Mesothelial cell of epicardium (in vitro differentiated cells): ENCODE measurements at regions not wholly inside any gene's neighbourhood (a gene's known extent, or its start where the extent isn't known, plus 50 kb on each side); places are given as distances from the start of the nearest gene placed in this dataset.

Source experiments
- DNase-seq, 2 experiments: peaks; one replicate each; pipeline ENCODE4 v3.0.0; 2021; ENCODE audit warnings: low spot score in 2 of 2; ENCODE audit not compliant: unreplicated experiment in 2 of 2
- H3K27ac Mint-ChIP-seq: 2 replicates; pipeline ENCODE4 v1.8.0; 2021; ENCODE audit warnings: mixed read lengths
- H3K27me3 Mint-ChIP-seq: 2 replicates; pipeline ENCODE4 v1.8.0; 2021; ENCODE audit warnings: low read depth, mixed read lengths
- H3K36me3 Mint-ChIP-seq: 2 replicates; pipeline ENCODE4 v1.8.0; 2021; ENCODE audit warnings: mixed read lengths
- H3K4me1 Mint-ChIP-seq: 2 replicates; pipeline ENCODE4 v1.8.0; 2021; ENCODE audit warnings: mixed read lengths
- H3K4me3 Mint-ChIP-seq: 2 replicates; pipeline ENCODE4 v1.8.0; 2021; ENCODE audit warnings: mild to moderate bottlenecking, moderate library complexity, mixed read lengths
- H3K9me3 Mint-ChIP-seq: 2 replicates; pipeline ENCODE4 v1.8.0; 2021; ENCODE audit warnings: mixed read lengths
- TF ChIP-seq, protein P1 (sequence below): fragments of 200-600 bp; sonication (generic); IDR thresholded peaks from one replicate; pipeline ENCODE4 v1.5.0; 2021; ENCODE audit warnings: antibody characterized with exemption; ENCODE audit not compliant: unreplicated experiment

DNA sequence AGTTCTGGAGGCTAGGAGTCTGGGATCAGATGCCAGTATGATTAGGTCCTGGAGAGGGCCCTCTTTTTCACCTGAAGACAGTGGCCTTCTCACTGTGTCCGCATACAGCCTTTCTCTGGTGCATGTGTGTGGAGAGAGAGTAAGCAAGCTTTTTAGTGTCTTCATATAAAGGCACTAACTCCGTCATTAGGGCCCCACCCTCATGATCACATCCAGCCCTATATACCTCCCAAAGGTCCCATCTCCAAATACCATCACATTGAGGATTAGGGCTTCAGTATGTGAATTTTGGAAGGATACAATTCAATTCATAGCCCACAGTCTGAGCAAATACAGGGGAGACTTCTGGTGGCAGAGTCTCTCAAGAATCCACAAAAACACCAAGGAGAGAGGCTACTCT lies 176.6 kb downstream of the BACH1 start:
- H3K4me1 Mint-ChIP-seq = peaks cover 22% of the 10 kb centered on the region
- DNase-seq = no peak
- peaks cover 3% of the 10 kb centered on the region for H3K9me3 Mint-ChIP-seq
- H3K27ac Mint-ChIP-seq = no peak overlapping the region
- TF ChIP-seq, protein P1, sequence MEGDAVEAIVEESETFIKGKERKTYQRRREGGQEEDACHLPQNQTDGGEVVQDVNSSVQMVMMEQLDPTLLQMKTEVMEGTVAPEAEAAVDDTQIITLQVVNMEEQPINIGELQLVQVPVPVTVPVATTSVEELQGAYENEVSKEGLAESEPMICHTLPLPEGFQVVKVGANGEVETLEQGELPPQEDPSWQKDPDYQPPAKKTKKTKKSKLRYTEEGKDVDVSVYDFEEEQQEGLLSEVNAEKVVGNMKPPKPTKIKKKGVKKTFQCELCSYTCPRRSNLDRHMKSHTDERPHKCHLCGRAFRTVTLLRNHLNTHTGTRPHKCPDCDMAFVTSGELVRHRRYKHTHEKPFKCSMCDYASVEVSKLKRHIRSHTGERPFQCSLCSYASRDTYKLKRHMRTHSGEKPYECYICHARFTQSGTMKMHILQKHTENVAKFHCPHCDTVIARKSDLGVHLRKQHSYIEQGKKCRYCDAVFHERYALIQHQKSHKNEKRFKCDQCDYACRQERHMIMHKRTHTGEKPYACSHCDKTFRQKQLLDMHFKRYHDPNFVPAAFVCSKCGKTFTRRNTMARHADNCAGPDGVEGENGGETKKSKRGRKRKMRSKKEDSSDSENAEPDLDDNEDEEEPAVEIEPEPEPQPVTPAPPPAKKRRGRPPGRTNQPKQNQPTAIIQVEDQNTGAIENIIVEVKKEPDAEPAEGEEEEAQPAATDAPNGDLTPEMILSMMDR = no peak
- H3K36me3 Mint-ChIP-seq = peaks cover 12% of the 10 kb centered on the region
- H3K4me3 Mint-ChIP-seq = no peak overlapping the region
- no peaks in the 10 kb centered on the region for H3K27me3 Mint-ChIP-seq

- no peak for DNase-seq
- Mint-ChIP-seq H3K36me3 (peaks cover 12% of the 10 kb centered on the region), H3K4me3 (no peak overlapping the region), H3K27ac (no peak overlapping the region), H3K27me3 (no peaks in the 10 kb centered on the region), H3K9me3 (peaks cover 3% of the 10 kb centered on the region), H3K4me1 (peaks cover 6% of the 10 kb centered on the region)
- TF ChIP-seq, protein P1 = no peak
Observed at GRCh38 chr21:29477347-29477746, 178.6 kb downstream of the BACH1 start.

DNA sequence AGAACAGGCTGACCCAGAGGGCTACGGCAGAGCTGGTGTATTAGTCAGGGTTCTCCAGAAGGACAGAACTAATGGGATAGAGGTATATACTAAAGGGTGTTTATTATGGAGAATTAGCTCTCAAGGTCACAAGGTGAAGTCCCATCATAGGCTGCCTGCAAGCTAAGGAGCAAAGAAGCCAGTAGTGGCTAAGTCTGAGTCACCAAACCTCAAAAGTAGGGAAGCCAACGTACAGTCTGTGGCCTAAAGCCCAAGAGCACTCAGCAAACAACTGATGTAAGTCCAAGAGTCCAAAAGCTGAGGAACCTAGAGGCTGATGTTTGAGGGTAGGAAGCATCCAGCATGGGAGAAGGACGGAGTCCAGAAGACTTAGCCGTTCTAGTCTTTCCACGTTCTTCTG lies 179.2 kb downstream of the BACH1 start:
- peaks cover 13% of the 10 kb centered on the region for H3K36me3 Mint-ChIP-seq
- TF ChIP-seq, protein P1 = no peak
- no peak overlapping the region for H3K4me3 Mint-ChIP-seq
- DNase-seq = no peak
- H3K9me3 Mint-ChIP-seq = peaks cover 3% of the 10 kb centered on the region
- H3K4me1 Mint-ChIP-seq = peaks cover 6% of the 10 kb centered on the region
- no peak overlapping the region for H3K27ac Mint-ChIP-seq
- no peaks in the 10 kb centered on the region for H3K27me3 Mint-ChIP-seq

DNA sequence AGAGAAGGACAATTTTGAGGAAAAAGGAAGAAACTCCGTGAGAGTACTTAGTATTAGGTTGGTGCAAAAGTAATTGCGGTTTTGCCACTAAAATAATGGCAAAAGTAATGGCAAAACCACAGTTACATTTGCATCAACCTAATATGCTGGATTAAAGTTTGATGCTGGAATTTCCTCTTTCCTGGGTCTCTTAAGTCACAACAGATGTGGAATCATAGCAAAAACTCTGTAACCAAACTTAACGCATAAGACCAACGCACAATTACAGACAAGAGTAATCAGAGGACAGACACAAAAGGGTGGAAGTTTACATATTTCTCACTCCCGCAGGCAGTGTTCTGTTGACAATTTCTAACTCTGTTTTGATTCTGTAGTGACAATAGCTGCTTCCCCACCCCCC lies 182.4 kb downstream of the BACH1 start:
- TF ChIP-seq, protein P1 = no peak
- peaks cover 12% of the 10 kb centered on the region for H3K36me3 Mint-ChIP-seq
- no peak for DNase-seq
- peaks cover 4% of the 10 kb centered on the region for H3K9me3 Mint-ChIP-seq
- no peak overlapping the region for H3K27ac Mint-ChIP-seq
- H3K4me3 Mint-ChIP-seq = no peak overlapping the region
- H3K27me3 Mint-ChIP-seq = no peaks in the 10 kb centered on the region
- peaks cover 6% of the 10 kb centered on the region for H3K4me1 Mint-ChIP-seq

DNA sequence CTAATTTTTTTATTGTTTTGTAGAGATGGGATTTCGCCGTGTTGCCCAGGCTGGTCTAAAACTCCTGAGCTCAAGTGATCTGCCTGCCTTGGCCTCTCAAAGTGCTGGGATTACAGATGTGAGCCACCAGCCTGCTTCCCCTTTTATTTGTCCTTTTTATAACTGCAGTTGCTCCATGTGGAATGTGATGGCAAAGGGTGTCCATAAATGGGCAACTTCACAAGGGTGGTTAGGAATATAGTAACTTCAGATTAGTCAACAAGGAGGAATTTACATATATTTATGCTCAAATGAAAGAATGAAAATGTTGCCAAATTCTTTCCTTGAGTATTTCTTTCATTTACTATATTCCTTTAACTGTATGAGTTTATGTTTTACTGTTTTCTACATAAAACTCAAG lies 182.9 kb downstream of the BACH1 start:
- no peaks in the 10 kb centered on the region for H3K27me3 Mint-ChIP-seq
- peaks cover 7% of the 10 kb centered on the region for H3K4me1 Mint-ChIP-seq
- H3K4me3 Mint-ChIP-seq = no peak overlapping the region
- H3K9me3 Mint-ChIP-seq = peaks cover 4% of the 10 kb centered on the region
- H3K36me3 Mint-ChIP-seq = peaks cover 12% of the 10 kb centered on the region
- H3K27ac Mint-ChIP-seq = no peak overlapping the region
- TF ChIP-seq, protein P1 = no peak
- no peak for DNase-seq

- H3K36me3 Mint-ChIP-seq = peaks cover 12% of the 10 kb centered on the region
Observed at GRCh38 chr21:29486306-29486807, 187.6 kb downstream of the BACH1 start.

More at GRCh38 chr21:29486306-29486807, 187.6 kb downstream of the BACH1 start:
- Mint-ChIP-seq H3K27me3 (no peaks in the 10 kb centered on the region), H3K4me3 (no peak overlapping the region), H3K27ac (no peak overlapping the region), H3K4me1 (peaks cover 21% of the 10 kb centered on the region), H3K9me3 (peaks cover 4% of the 10 kb centered on the region)
- no peak for DNase-seq
- TF ChIP-seq, protein P1 = no peak
